ENCODE measurements at regions not wholly inside any gene's neighbourhood (a gene's known extent, or its start where the extent isn't known, plus 50 kb on each side); places are given as distances from the start of the nearest gene placed in this dataset.

GRCh38 chr13:79874396-79875360, 393.7 kb downstream of the NDFIP2 start:
- no peak for TF ChIP-seq CTCF (IDR thresholded peaks at IDR 0.05)
- TF ChIP-seq EP300 (IDR thresholded peaks at IDR 0.05): no peak
- TF ChIP-seq POLR2AphosphoS5 (IDR thresholded peaks at IDR 0.05): no peak
- TF ChIP-seq POLR2A (IDR thresholded peaks at IDR 0.05): no peak
